Loucy (cell line): ENCODE measurements at regions not wholly inside any gene's neighbourhood (a gene's known extent, or its start where the extent isn't known, plus 50 kb on each side); places are given as distances from the start of the nearest gene placed in this dataset.

Experiments
- EZH2phosphoT487 ChIP-seq: fragments of 200-600 bp; IDR thresholded peaks from 2 replicates; pipeline ENCODE4 v1.6.1; 2018; ENCODE audit warnings: antibody characterized with exemption, mild to moderate bottlenecking, moderate library complexity, borderline replicate concordance
- TF ChIP-seq, protein P1 (sequence below): fragments of 200-600 bp; sonication (generic); conservative IDR thresholded peaks from 2 replicates; pipeline ENCODE4 v1.5.1; 2014; ENCODE audit warnings: mild to moderate bottlenecking, antibody characterized with exemption, low read length

DNA sequence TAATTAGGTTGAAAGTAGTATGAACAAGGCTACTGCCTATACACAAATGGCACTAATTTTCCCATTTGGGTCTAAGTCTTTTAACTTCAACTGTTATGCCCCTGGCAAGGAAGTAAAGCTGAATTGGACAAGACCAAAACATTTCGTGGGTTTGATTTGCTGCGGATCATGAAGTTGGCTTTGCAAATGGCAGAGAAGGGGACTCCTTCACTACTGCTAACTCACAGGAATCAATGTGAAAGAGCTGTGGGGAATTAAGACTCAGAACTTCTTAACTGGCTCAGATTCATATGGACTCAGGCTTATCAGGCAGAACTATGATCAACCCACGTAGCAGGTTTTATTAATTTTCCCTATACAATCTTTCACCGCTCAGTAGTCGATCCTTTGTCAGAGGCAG lies 73.8 kb upstream of the IFNE start:
- TF ChIP-seq, protein P1, sequence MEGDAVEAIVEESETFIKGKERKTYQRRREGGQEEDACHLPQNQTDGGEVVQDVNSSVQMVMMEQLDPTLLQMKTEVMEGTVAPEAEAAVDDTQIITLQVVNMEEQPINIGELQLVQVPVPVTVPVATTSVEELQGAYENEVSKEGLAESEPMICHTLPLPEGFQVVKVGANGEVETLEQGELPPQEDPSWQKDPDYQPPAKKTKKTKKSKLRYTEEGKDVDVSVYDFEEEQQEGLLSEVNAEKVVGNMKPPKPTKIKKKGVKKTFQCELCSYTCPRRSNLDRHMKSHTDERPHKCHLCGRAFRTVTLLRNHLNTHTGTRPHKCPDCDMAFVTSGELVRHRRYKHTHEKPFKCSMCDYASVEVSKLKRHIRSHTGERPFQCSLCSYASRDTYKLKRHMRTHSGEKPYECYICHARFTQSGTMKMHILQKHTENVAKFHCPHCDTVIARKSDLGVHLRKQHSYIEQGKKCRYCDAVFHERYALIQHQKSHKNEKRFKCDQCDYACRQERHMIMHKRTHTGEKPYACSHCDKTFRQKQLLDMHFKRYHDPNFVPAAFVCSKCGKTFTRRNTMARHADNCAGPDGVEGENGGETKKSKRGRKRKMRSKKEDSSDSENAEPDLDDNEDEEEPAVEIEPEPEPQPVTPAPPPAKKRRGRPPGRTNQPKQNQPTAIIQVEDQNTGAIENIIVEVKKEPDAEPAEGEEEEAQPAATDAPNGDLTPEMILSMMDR = no peak
- TF ChIP-seq EZH2phosphoT487 = no peak
